ENCODE measurements at regions not wholly inside any gene's neighbourhood (a gene's known extent, or its start where the extent isn't known, plus 50 kb on each side); places are given as distances from the start of the nearest gene placed in this dataset.

DNA sequence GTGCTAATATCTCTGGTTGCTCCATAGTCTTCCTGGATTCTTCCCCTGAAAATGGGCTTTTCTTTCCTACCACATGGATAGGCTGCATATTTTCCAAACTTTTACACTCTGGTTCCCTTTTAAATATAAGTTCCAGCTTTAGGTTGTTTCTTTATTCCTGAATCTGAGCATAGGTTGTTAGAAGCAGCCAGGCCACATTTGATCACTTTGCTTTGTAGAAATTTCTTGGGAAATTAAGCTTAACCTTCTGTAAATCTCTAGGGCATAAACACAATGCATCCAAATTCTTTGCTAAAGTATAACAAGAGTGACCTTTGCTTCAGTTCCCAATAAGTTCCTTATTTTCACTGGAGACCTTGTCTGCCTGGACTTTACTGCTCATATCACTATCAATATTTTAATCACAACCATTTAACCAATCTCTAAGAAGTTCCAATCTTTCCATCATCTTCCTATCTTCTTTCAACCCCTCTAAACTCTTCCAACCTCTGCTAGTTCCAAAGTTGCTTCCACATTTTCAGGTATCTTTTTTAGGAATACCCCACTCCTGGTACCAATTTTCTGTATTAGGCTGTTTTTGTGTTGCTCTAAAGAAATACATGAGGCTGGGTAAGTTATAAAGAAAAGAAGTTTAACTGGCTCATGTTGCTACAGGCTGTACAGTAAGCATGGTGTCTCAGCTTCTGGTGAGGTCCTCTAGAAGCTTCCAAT lies 389.6 kb upstream of the HS6ST1 start:
- no peaks in the 10 kb centered on the region for H3F3A ChIP-seq (ENCODE audit: insufficient read depth)
- no peak overlapping the region for H2AFZ ChIP-seq (ENCODE audit: low read depth, low read length, severe bottlenecking)
- TF ChIP-seq EZH2phosphoT487 (conservative IDR thresholded peaks at IDR 0.05; ENCODE audit: low read length): no peak
- TF ChIP-seq, protein P1, sequence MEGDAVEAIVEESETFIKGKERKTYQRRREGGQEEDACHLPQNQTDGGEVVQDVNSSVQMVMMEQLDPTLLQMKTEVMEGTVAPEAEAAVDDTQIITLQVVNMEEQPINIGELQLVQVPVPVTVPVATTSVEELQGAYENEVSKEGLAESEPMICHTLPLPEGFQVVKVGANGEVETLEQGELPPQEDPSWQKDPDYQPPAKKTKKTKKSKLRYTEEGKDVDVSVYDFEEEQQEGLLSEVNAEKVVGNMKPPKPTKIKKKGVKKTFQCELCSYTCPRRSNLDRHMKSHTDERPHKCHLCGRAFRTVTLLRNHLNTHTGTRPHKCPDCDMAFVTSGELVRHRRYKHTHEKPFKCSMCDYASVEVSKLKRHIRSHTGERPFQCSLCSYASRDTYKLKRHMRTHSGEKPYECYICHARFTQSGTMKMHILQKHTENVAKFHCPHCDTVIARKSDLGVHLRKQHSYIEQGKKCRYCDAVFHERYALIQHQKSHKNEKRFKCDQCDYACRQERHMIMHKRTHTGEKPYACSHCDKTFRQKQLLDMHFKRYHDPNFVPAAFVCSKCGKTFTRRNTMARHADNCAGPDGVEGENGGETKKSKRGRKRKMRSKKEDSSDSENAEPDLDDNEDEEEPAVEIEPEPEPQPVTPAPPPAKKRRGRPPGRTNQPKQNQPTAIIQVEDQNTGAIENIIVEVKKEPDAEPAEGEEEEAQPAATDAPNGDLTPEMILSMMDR (IDR thresholded peaks at IDR 0.05; ENCODE audit: insufficient read depth, low read length, poor library complexity, severe bottlenecking): no peak
- H3K9me2 ChIP-seq (replicated peaks; ENCODE audit: insufficient read depth, low read length): no peaks in the 10 kb centered on the region
- H3K9me3 ChIP-seq (ENCODE audit: insufficient read depth, low read length): no peaks in the 10 kb centered on the region; the same call in 1 of the 2 replicates
- no peaks in the 10 kb centered on the region for H3K27me3 ChIP-seq (ENCODE audit: low read length)
- no peaks in the 10 kb centered on the region for H4K20me1 ChIP-seq (ENCODE audit: low read depth, low read length)
- no peak overlapping the region for H3K4me2 ChIP-seq (ENCODE audit: low read depth, low read length, poor library complexity, severe bottlenecking)
- no peaks in the 10 kb centered on the region for H3K79me2 ChIP-seq (ENCODE audit: insufficient read depth, low read length)
- H3K27ac ChIP-seq (ENCODE audit: low read depth, low read length): no peak overlapping the region
- no peaks in the 10 kb centered on the region for H3K36me3 ChIP-seq (ENCODE audit: low read length)
- no peak overlapping the region for H3K4me3 ChIP-seq (ENCODE audit: insufficient read depth, low read length, poor library complexity, severe bottlenecking)
- H3K9ac ChIP-seq (ENCODE audit: low read length): no peak overlapping the region

DNA sequence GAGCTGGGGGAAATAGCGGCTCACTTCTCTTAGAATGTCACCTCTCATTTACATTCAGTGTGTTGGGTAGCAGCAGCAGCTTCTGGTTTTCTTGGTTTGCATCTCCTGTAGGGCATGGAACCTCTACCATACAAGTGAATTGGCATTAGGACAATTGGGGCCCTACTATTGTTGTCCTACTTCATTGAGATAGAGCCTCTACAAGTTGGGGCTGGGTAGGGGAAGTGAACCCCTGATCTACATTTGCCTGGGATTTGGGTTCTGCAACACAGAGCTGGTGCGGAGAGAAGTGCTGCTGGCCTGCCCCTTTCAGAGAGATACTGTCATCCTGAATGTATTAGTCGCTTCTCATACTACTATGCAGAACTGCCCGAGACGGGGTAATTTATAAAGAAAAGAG lies 391.6 kb upstream of the HS6ST1 start:
- H2AFZ ChIP-seq (ENCODE audit: low read depth, low read length, severe bottlenecking): no peak overlapping the region
- H3K4me3 ChIP-seq (ENCODE audit: insufficient read depth, low read length, poor library complexity, severe bottlenecking): no peak overlapping the region
- H3K9me3 ChIP-seq (ENCODE audit: insufficient read depth, low read length): no peaks in the 10 kb centered on the region
- no peak overlapping the region for H3K4me2 ChIP-seq (ENCODE audit: low read depth, low read length, poor library complexity, severe bottlenecking)
- TF ChIP-seq, protein P1 (IDR thresholded peaks at IDR 0.05; ENCODE audit: insufficient read depth, low read length, poor library complexity, severe bottlenecking): no peak
- TF ChIP-seq EZH2phosphoT487 (conservative IDR thresholded peaks at IDR 0.05; ENCODE audit: low read length): no peak
- no peaks in the 10 kb centered on the region for H3F3A ChIP-seq (ENCODE audit: insufficient read depth)
- H4K20me1 ChIP-seq (ENCODE audit: low read depth, low read length): no peaks in the 10 kb centered on the region
- no peaks in the 10 kb centered on the region for H3K36me3 ChIP-seq (ENCODE audit: low read length)
- no peak overlapping the region for H3K9ac ChIP-seq (ENCODE audit: low read length)
- H3K27ac ChIP-seq (ENCODE audit: low read depth, low read length): no peak overlapping the region
- H3K79me2 ChIP-seq (ENCODE audit: insufficient read depth, low read length): no peaks in the 10 kb centered on the region
- H3K27me3 ChIP-seq (ENCODE audit: low read length): no peaks in the 10 kb centered on the region
- H3K9me2 ChIP-seq (replicated peaks; ENCODE audit: insufficient read depth, low read length): no peaks in the 10 kb centered on the region

DNA sequence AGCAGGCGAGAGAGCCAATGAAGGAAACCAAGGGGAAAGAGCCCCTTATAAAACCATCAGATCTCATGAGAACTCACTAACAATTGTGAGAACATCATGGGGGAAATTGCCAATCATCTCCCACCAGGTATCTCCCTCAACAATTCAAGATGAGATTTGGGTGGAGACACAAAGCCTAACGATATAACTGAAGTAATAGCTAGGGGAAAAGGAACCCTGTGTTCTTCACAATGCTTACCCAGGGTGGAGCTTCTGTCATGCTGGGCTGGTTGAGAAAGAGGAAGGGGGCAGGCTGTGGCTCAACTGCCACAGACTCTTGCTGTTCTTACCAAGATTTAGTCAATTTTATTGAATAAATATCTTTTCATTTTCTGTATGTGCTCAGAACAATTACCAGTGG lies 392.1 kb upstream of the HS6ST1 start:
- Histone ChIP-seq H3K4me3 (ENCODE audit: insufficient read depth, low read length, poor library complexity, severe bottlenecking) (no peak overlapping the region), H4K20me1 (ENCODE audit: low read depth, low read length) (no peaks in the 10 kb centered on the region), H3K9me2 (replicated peaks; ENCODE audit: insufficient read depth, low read length) (no peaks in the 10 kb centered on the region), H3K9me3 (ENCODE audit: insufficient read depth, low read length) (no peaks in the 10 kb centered on the region), H2AFZ (ENCODE audit: low read depth, low read length, severe bottlenecking) (no peak overlapping the region), H3K4me2 (ENCODE audit: low read depth, low read length, poor library complexity, severe bottlenecking) (no peak overlapping the region), H3K27me3 (ENCODE audit: low read length) (no peaks in the 10 kb centered on the region), H3K36me3 (ENCODE audit: low read length) (no peaks in the 10 kb centered on the region), H3F3A (ENCODE audit: insufficient read depth) (no peaks in the 10 kb centered on the region), H3K9ac (ENCODE audit: low read length) (no peak overlapping the region), H3K79me2 (ENCODE audit: insufficient read depth, low read length) (no peaks in the 10 kb centered on the region), H3K27ac (ENCODE audit: low read depth, low read length) (no peak overlapping the region)
- TF ChIP-seq EZH2phosphoT487 (conservative IDR thresholded peaks at IDR 0.05; ENCODE audit: low read length): no peak
- TF ChIP-seq, protein P1 (IDR thresholded peaks at IDR 0.05; ENCODE audit: insufficient read depth, low read length, poor library complexity, severe bottlenecking): no peak
